LoVo (cell line): ENCODE measurements at regions not wholly inside any gene's neighbourhood (a gene's known extent, or its start where the extent isn't known, plus 50 kb on each side); places are given as distances from the start of the nearest gene placed in this dataset.
"Not testable (repeated sequence)": the region's sequence is repeated elsewhere in the genome, so short reads cannot be mapped to it uniquely, and the experiment has no call there.

Source experiments
- DNase-seq: peaks from one replicate; pipeline ENCODE4 v3.0.0-alpha.2; 2016; ENCODE audit warnings: low spot score

DNA sequence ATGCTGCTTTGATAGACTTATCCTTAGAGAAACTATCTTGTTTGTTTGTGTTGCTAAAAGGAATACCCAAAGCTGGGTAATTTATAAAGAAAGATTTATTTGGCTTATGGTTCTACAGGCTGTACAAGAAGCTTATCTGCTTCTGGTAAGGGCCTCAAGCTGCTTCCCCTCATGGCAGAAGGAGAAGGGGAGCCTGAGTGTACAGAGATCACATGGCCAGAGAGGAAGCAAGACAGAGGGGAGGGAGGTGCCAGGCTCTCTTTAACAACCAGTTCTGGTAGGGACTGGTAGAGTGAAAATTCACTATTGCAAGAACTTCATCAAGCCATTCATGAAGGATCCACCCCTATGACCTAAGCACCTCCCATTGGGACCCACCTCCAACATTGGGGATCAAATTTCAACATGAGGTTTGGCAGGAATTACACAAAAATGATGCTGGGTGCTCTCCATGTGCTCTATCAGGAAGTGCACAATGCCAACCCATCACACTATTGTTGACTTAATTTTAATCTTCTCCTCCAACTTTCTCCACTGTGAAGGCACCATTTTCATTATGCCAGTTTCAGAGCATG lies 115.1 kb upstream of the SHB start:
- no peak for DNase-seq

DNA sequence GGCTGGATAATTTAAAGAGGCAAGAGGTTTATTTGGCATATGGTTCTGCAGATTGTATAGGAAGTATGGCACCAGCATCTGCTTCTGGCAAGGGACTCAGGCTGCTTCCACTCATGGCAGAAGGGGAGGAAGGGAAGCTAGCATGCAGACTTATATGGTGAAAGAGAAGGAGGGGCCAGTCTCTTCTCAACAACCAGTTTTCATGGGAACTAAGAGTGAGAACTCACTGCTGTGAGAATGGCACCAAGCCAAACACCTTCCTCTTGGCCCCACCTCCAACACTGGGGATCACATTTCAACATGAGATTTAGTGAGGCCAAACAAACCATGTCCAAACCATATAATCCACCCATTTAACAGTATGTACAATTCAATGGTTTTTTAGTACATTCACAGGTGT lies 113.3 kb upstream of the SHB start:
- DNase-seq, result no peak

DNA sequence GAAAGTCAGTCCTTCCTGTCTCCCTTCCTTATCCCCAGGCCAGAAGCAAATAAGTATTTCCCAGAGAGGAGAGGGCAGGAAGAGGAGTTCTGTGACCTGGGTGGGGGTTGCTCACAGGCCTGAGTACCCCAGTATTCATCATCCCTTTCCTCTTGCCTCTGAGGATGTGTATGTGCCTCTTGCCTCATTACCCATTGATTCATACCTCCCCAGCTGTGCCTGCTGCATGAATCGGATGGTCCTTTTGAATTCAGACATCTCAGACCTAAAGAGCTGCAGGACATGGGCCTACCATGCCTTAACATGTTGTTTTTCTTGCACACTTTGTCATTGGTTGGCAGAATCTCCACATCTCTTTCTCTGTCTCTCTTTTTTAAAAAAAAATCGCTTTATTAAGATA lies 112.8 kb upstream of the SHB start:
- DNase-seq, result no peak

DNA sequence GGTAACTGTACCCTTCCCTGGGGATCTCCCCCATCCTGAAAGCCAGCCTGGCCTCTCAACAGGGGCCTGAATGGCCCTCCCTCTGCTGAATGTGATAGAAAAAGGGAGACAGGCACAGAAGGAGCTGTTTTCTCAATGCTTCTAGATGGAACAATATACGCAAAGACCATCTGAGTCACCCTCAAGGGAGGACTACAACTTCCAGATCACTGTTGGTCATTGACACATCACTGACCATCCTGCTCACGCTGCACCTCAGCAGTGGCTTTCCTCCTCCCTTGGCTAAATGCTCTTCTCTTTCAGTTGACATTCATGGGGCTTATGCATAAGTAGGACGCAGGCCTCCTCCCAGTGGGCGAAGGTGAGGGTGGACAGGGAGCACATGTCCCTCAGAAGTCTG lies 112.2 kb upstream of the SHB start:
- DNase-seq, result no peak

DNA sequence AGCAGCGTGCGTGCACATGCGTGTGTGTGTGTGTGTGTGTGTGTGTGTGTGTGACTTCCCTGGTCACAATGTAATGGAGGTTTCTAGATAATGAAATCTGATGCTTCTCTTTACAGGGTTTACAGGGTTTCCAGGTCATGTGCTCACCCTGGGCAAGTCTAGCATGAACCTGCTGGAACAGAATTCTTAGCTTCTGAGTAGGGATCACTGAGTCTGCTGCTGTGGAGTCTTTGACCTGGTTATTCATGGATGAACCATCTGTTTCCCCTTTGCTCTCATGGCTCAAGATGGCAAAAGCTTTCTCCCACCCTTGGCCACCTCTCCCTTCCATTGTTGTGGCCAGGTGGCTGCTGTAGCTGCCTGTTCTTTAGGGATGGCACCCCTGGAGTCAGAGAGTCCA lies 111.6 kb upstream of the SHB start:
- no peak for DNase-seq

DNA sequence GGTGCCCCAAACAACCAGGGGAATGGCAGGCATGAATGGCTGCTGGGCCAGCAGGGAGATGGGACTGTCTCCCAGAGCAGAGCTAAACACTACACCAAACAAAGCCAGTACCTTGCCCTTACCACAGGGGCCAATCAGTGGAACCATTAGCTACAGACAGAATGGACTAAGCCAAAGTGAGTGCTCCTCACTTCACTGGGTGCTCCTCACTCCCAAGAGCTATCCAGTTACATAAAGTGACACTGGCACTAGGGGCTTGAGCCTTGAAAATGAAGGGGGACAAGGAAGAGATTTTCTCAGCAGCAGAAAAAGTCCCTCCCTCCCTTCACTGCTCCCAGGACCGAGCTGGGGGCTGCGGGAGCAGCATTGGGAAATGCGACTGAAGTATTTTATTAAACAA lies 110.9 kb upstream of the SHB start:
- DNase-seq, result no peak

DNA sequence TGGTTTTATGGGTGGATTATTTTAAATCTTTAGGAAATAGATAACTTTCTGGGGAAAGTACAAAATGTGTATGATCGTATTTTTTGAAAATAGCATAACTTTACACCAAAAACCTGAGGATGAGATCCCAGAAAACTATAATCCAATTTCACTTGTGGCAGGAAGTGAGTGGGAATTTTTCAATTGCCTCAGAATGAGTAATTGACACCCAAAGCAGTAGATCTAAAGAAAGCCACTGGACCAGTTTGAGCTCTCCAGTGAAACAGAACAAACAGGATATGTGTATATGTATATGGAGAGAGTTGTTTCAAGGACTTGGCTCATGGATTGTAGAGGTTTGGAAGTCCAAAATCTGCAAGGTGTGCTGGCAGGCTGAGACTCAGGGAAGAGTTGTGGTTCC lies 109.2 kb upstream of the SHB start:
- DNase-seq, result no peak

DNA sequence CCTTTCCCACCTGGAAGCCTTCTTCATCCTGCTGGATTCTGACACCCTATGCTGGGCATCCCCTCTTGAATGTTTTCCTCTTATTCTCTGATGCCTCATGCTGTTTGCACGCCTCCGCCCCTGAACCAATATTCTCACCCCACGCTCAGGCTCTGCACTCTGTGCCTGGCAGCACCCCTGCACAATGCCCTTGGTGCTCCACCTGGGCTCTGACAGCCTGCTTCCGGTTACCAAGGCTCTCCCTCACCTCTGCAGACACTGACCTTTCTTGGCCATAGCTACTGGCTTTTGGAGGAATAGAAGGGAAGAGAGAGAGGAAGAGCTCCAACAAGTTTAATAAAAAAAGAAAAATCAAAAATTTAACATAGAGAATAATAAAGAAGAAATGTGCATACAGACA lies 108.7 kb upstream of the SHB start:
- DNase-seq, result no peak

DNA sequence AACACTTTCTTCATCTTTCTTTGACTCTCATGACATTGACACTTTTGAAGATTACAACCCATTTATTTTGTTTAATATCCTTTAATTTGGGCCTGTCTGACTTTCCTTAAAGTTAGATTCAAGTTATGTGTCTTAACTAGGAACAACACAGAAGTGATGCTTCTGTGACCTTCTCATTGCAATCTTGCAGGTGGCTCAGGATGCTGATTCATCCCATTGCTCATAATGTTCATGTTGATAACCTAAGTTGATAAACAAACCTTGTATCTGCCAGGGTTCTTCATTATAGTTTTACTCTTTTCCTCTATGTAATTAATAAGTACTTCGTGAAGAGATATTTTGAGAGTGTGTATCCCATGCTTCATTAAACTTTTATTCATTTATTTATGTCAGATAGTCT lies 107.2 kb upstream of the SHB start:
- no peak for DNase-seq

DNA sequence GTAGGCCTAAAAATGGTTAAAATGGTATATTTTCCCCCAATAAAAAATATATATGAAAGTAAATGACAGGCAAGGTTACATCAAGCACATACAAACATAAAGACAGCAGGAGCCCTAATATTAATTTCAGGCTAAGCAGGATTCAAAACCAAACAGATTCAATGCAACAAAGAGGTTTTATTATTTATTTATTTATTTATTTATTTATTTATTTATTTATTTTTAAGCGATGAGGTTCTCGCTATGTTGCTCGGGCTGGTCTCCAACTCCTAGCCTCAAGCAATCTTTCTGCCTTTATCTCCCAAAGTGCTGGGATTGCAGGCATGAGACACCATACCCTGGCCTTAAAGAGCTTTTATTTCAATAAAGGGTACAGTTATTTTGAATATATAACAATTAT lies 106.4 kb upstream of the SHB start:
- DNase-seq, result no peak

DNA sequence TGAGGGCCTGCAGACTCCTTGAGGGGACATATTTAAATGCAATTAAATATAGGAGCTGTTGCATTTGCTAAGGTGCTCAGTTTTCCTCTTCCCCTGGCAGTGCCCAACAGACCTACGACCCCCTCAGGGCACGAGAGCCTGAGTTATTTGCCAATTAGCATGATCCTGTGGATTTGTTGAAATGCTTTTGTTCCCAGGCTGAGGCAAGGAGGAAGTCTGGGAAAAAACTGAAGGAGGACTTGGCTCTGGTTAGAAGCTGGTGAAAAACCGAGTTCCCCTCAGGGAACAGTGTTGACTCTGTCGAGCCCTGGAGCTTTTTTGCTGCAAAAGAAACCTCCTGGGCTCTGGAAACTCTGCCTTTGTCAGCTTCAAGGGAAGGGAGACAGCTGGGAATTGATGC lies 103.6 kb upstream of the SHB start:
- DNase-seq, result no peak

DNA sequence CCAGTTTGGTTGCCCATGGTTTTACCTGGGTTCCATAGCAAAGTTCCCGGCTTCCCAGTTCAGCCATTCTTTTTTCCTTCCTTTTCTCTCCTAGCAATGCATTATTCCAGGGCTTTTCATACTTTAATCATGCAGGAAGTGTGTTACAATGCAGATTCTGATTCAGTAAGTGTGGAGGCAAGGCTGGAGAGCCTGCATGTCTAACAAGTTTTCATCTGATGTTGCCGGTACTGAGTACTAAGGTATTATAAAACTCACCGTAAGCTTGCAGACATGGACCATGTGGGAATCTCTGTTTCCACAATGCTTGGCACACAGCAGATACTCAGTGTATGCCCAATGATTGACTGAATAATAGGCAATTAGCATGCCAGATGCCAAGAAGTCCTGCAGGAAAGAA lies 102.9 kb upstream of the SHB start:
- no peak for DNase-seq

DNA sequence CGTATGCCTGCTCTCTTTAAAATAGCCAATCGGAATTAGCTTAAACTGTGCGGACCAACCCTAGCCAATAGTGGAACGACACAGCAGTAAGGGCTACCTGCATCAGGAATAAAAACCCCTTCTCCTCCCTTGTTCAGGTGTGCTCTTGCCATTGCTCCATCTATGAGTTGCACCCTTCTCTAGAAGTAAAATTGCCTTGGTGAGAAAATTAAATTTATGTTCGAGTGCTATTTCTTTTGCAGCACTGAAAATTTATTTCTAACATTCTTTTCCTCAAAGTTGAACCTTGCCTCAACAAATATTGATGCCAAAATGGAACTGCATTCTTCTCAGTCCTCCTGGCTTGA lies 102.5 kb upstream of the SHB start:
- DNase-seq, result no peak

DNA sequence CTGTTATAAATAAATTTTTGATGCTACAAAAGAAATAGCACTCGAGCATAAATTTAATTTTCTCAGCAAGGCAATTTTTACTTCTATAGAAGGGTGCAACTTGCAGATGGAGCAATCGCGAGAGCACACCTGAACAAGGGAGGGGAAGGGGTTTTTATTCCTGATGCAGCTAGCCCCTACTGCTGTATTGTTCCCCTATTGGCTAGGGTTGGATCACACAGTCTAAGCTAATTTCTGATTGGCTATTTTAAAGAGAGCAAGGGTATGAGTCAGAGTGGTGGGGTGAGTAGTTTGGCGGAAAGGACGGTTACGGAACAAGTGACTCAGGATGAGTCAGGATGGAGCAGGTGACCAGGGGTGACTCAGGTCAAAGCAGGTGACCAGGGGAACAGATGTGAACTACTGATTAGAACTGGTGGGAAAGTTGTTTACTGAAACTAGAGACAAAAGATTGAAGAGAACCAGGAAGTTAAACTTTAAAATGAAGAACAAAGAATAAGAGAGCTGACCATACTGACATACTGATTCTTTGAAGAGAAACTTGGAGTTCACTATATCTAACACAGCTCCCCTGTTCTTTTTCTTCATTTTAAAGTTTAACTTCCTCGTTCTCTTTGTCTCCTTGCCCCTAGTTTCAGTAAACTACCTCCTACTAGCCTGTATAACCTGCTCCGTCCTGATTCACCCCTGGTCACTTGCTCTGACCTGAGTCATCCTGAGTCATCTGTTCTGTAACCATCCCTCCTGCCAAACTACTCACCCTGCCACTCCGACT lies 101.9 kb upstream of the SHB start:
- DNase-seq, result peak; percentile 78

DNA sequence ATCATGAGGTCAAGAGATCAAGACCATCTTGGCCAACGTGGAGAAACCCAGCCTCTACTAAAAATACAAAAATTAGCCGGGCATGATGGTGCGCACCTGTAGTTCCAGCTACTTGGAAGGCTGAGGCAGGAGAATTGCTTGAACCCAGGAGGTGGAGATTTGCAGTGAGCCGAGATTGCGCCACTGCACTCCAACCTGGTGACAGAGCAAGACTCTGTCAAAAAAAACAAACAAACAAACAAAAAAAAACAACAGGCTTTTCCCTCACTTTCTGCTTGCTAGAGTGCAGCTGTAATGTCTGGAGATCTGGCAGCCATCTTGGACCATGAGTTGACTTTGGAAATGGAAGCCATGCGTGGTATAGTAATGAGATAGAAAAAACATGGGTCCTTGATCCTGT lies 101.1 kb upstream of the SHB start:
- DNase-seq, result not testable (repeated sequence)

DNA sequence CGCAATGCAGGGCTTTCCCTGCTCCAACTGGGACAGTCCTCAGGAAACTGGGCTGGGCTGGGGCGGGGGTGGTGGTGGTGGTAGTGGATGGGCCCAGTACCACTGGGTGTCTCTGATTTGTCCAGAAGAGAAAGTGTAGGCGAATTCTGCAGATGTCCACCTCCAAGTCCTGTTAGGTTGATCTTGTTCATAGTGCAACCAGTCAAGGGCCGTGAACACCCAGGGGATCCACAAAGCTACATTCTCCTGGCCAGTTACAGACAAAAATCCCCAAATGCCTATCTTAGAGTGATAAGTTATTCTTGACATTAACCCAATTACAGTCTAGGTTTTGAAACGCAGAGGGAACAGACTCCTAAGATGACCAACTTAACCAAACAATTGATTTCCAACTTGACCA lies 97.5 kb upstream of the SHB start:
- DNase-seq, result no peak

DNA sequence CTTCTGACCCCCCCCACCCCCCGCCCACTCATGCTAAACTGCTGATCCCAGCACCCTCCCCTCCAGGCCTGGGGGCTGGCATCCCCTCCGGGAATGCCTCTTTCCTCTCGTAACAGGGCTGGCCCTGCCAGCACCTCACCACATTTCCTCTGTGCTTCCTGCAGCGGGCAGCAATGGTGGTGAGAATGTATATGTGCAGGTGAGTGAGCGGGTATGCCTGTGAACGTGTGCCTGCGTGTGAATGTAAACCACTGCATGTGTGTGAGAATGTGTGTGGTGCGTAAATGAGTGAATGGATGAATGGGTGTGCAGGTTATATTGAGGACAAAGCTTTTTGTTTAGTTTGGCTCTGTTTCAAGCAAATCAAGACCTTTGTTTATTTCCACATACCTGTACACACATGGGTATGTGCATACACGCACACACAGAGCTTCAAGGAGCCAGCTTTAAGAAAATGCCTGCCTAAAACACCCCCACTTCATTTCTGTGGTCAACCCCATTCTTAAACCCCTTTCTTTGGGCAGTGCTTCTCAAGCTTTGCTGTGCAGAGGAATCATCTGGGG lies 95.7 kb upstream of the SHB start:
- DNase-seq, result no peak

DNA sequence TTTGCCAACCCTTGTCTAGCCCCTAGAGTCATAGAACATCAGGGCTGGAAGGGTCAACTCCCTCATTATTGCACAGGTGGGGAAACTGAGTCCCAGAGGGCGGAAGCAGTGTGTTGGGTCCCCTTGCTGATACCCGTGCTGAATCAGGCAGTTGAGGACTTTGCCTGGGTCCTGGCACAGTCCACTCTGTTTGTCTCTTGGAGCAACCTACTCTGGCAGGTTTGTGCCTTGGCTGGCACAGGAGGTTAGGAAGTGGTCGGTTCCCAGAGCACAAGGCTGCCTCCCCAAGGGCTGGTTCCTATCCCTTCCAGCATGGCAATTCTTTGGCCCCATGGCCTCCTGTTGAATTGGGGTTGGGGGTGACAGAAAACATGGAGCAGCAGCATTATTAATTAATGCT lies 94.5 kb upstream of the SHB start:
- DNase-seq, result no peak

DNA sequence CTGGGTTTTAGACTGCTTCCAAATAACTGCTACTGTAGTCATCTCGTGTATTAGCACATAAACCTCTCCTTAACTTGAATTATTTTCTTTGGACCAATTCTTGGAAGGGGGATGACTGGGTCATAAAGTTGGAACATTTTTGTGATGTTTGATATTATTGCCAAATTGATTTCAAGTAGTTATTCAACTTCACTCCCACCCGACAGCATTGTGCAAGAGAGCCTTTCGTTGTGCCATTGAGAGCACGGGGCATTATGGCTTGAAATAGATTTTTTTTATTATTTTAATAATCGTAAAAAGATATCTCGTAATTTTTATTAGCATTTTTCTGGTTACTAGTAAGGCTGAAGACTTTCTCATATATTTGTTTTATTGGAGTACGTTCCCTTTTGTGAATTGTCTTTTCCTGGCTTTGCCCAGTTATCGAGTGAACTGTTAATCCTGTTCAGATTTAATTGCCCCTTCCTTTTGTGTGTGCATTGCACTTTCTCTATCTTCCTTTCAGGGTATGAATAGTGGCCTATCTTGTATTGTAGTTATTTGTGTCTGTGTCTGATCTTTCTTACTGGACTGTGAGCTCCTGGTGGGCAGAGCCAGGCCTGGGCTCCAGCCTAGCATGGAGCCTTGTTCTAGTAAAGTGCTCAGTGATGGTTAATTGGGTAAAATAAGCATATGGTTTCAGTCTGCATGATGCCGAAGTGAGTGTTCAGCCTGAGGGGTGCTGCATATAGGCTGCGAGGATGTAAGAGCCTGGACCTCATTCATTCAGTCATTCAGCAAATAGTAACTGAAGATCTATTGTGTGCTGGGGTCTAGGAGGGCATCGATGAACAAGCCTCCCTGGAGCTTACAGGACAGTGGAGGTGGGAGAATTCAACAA lies 93.5 kb upstream of the SHB start:
- DNase-seq, result no peak

DNA sequence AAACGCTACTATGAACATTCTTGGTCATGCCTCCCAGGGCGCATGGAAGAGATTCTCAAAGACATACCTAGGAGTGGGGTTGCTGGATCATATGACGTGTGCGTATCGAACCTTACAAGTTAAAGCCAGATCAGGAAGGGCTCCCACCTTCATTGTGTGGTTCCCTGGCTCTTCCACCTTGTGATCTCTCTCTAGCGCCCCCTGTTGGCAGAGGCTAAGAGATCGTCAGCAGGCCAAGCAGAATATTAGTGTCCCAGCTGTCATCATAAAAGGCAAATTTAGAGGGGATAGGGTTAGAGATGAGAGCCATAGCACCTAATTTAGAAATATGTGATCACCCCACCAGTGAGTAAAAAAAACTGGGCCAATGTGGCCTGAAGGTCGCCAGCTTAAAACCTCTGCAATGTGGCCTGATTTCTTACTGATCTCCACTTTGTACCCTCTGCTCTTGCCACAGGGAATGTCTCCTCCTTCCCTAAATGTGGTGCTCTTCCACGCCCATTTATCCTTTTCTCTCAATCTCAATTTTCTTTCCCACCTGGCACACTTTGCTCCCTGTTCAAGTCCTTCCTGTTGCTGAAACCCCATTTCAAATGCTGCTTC lies 91.7 kb upstream of the SHB start:
- DNase-seq, result peak; percentile 52

DNA sequence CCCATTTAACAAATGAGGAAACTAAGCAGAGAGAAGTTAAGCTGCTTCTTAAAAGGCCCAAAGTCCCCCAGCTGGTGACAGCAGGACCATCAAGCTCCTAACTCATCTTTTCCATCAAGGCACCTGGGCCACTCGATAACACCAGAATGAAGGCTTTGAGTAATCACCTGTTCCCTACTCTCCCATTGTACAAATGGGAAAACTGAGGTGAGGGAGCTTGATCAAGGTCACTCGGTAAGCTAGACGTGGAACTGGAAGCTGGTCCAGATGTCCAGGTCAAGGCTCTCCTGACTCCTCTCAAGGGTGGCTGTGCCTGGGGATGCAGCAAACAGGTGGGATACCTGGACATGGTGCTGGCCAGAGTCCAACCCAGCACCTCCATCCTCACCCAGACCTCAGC lies 90.6 kb upstream of the SHB start:
- DNase-seq, result no peak

DNA sequence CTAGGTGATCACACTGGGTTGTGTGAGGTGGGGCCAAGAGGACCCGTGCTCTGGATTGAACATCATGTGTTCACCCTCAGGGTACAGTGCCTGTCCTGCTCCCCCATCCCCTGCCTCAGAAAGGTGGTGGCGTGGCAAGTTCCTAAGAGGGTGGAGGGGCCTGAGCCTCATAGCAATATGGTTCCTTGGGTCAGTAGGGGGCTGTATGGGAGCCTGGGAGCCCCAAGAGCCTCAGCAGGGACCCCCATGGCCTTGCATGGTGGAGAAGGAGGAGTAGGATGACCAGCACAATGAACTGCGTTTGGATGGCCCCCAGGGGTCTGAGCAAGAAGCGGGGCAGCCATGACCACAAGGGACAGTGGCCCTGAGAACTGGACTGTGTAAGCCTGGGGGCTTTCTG lies 89.6 kb upstream of the SHB start:
- no peak for DNase-seq

DNA sequence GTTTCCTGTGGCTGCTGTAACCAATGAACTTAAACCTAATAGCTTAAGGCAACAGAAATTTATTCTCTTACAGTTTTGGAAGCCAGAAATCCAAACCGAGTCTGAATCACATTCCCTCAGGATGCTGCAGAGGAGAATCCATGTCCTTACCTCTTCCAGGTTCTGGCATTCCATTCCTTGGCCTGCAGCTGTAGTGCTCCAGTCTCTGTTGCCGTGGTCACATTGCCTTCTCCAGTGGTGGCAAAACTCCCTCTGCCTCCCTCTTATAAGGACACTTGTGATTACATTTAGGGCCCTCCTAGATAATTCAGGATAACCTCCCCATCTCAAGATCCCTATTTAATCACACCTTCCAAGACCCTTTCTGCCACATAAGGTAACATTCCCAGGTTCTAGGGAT lies 88.7 kb upstream of the SHB start:
- no peak for DNase-seq
